HEK293T (cell line): ENCODE measurements at regions not wholly inside any gene's neighbourhood (a gene's known extent, or its start where the extent isn't known, plus 50 kb on each side); places are given as distances from the start of the nearest gene placed in this dataset.
"Not testable (repeated sequence)": the region's sequence is repeated elsewhere in the genome, so short reads cannot be mapped to it uniquely, and the experiment has no call there.

Experiments
- BHLHE40 ChIP-seq: fragments of 450-650 bp; IDR thresholded peaks from 2 replicates; pipeline ENCODE4 v1.6.1; 2016; ENCODE audit warnings: mild to moderate bottlenecking, moderate library complexity, borderline replicate concordance
- CTBP1 ChIP-seq: fragments of 450-650 bp; IDR thresholded peaks from 2 replicates; pipeline ENCODE4 v1.6.1; 2016; ENCODE audit warnings: borderline replicate concordance
- FOXM1 ChIP-seq: fragments of 450-650 bp; IDR thresholded peaks from 2 replicates; pipeline ENCODE4 v1.6.1; 2017; ENCODE audit warnings: mild to moderate bottlenecking, borderline replicate concordance
- SP1 ChIP-seq: fragments of 450-650 bp; IDR thresholded peaks from 2 replicates; pipeline ENCODE4 v1.6.1; 2017
- ZNF384 ChIP-seq: fragments of 450-650 bp; IDR thresholded peaks from 2 replicates; pipeline ENCODE4 v1.6.1; 2016

DNA sequence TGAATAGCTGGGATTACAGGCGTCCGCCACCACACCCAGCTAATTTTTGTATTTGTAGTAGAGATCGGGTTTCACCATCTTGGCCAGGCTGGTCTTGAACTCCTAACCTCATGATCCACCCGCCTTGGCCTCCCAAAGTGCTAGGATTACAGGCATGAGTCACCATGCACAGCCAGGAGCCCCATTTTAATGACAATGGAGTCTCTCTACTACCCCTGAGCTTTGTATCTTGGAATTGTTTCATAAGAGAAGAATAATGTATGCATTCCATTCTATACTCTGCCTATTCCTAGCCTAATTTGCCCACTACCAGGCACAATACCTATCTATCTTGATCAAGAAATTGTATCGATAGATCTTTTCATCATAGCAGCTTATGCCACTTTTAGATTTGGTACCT, 574.1 kb downstream of the HTR1A start:
- not testable (repeated sequence) for TF ChIP-seq ZNF384, SP1, CTBP1, BHLHE40, FOXM1
